Naive thymus-derived CD4-positive, alpha-beta T cell (primary cell): ENCODE measurements at regions not wholly inside any gene's neighbourhood (a gene's known extent, or its start where the extent isn't known, plus 50 kb on each side); places are given as distances from the start of the nearest gene placed in this dataset.
"Not testable (repeated sequence)": the region's sequence is repeated elsewhere in the genome, so short reads cannot be mapped to it uniquely, and the experiment has no call there.

ENCODE experiments used
- ATAC-seq: fragments of 150-1000 bp; cut with Tn5 transposase; 2 replicates; pipeline ENCODE4 v1.10.0; 2021; ENCODE audit warnings: mild to moderate bottlenecking, moderate library complexity
- CTCF ChIA-PET: fragments of 350-600 bp; sonication (Branson Sonifier 250); formaldehyde crosslinking; loops from one replicate; lab custom pipeline; 2021; ENCODE audit warnings: antibody characterized with exemption; lab: Charles Lee
- POLR2A ChIA-PET: fragments of 350-600 bp; sonication (Branson Sonifier 250); formaldehyde crosslinking; loops from one replicate; lab custom pipeline; 2021; ENCODE audit warnings: antibody characterized with exemption, inconsistent platforms; lab: Charles Lee
- DNase-seq, 9 donors: peaks; one replicate each; pipeline versions ENCODE4 v3.0.0 to v3.0.0-alpha.2; 2020 to 2022; ENCODE audit warnings: mixed read lengths in 1 of 9
- H3K27ac ChIP-seq: one replicate; pipeline ENCODE4 v1.7.0; 2013; ENCODE audit warnings: mild to moderate bottlenecking, low read depth, low read length, moderate library complexity
- H3K27me3 ChIP-seq, 2 donors: one replicate each; pipeline ENCODE4 v1.7.0; 2013; ENCODE audit warnings: low read length in 2 of 2, mild to moderate bottlenecking in 2 of 2, moderate library complexity in 2 of 2; ENCODE audit not compliant: control insufficient read depth in 2 of 2, insufficient read depth in 2 of 2
- H3K36me3 ChIP-seq, 3 experiments: 1 replicate in 2 of 3; 2 replicates in 1 of 3; pipeline ENCODE4 v1.7.0; 2013; ENCODE audit warnings: low read length in 3 of 3, mild to moderate bottlenecking in 3 of 3, moderate library complexity in 1 of 3; ENCODE audit not compliant: insufficient read depth in 3 of 3, control insufficient read depth in 2 of 3
- H3K4me1 ChIP-seq, 2 donors: one replicate each; pipeline ENCODE4 v1.7.0; 2013; ENCODE audit warnings: low read length in 2 of 2, mild to moderate bottlenecking in 2 of 2, moderate library complexity in 1 of 2; ENCODE audit not compliant: control insufficient read depth in 2 of 2, insufficient read depth in 2 of 2
- H3K4me3 ChIP-seq: 2 replicates; pipeline ENCODE4 v1.7.0; 2013; ENCODE audit warnings: mild to moderate bottlenecking, low read length
- H3K9me3 ChIP-seq, 3 experiments: 1 replicate in 2 of 3; 2 replicates in 1 of 3; pipeline ENCODE4 v1.7.0; 2013; ENCODE audit warnings: low read length in 3 of 3; ENCODE audit not compliant: control insufficient read depth in 2 of 3
- H3K27ac Mint-ChIP-seq, 9 donors: one replicate each; pipeline ENCODE4 v1.8.0; 2020 to 2022; ENCODE audit warnings: mixed read lengths in 9 of 9, mild to moderate bottlenecking in 8 of 9, moderate library complexity in 5 of 9, inconsistent platforms in 2 of 9
- H3K27me3 Mint-ChIP-seq, 5 donors: one replicate each; pipeline ENCODE4 v1.8.0; 2021 to 2022; ENCODE audit warnings: mixed read lengths in 5 of 5, mild to moderate bottlenecking in 1 of 5
- H3K36me3 Mint-ChIP-seq, 5 donors: one replicate each; pipeline ENCODE4 v1.8.0; 2020 to 2022; ENCODE audit warnings: mixed read lengths in 5 of 5, mild to moderate bottlenecking in 3 of 5, inconsistent platforms in 1 of 5
- H3K4me1 Mint-ChIP-seq, 7 donors: one replicate each; pipeline ENCODE4 v1.8.0; 2020 to 2022; ENCODE audit warnings: mixed read lengths in 7 of 7, mild to moderate bottlenecking in 3 of 7, inconsistent platforms in 1 of 7
- H3K4me3 Mint-ChIP-seq, 10 donors: one replicate each; pipeline ENCODE4 v1.8.0; 2020 to 2022; ENCODE audit warnings: mild to moderate bottlenecking in 10 of 10, mixed read lengths in 10 of 10, moderate library complexity in 6 of 10, inconsistent platforms in 2 of 10
- H3K9me3 Mint-ChIP-seq, 11 donors: one replicate each; pipeline ENCODE4 v1.8.0; 2020 to 2022; ENCODE audit warnings: mixed read lengths in 11 of 11, mild to moderate bottlenecking in 4 of 11, inconsistent platforms in 1 of 11, moderate library complexity in 1 of 11
- intact Hi-C, 2 donors: fragments of 100-400 bp; cut with micrococcal nuclease; formaldehyde crosslinking; loops; one replicate each; pipeline ENCODE4 v1.15.1; 2023

- no peak for ATAC-seq
- H3K4me1 Mint-ChIP-seq = peaks cover 2 to 25% (median 12%) of the 10 kb centered on the region in 7 donors
- no peaks in the 10 kb centered on the region for H3K27me3 ChIP-seq
- H3K36me3 Mint-ChIP-seq = peaks cover 0 to 14% (median 5%) of the 10 kb centered on the region in 5 donors
- no peak overlapping the region for H3K4me3 ChIP-seq
- no peak for DNase-seq
- CTCF ChIA-PET = no interaction called here
- intact Hi-C loops = no loop called here
- H3K9me3 ChIP-seq = no peaks in the 10 kb centered on the region
- POLR2A ChIA-PET = no interaction called here
- H3K36me3 ChIP-seq = no peaks in the 10 kb centered on the region
- no peaks in the 10 kb centered on the region for H3K4me1 ChIP-seq
- no peaks in the 10 kb centered on the region for H3K27me3 Mint-ChIP-seq
- peaks cover 0 to 22% (median 7%) of the 10 kb centered on the region in 11 donors for H3K9me3 Mint-ChIP-seq
- H3K27ac Mint-ChIP-seq = peak overlapping the region in 5 of 9 donors; percentile 0 to 85 (median 27)
- H3K4me3 Mint-ChIP-seq = no peak overlapping the region
- H3K27ac ChIP-seq = no peak overlapping the region
These were observed 106.2 kb upstream of the EMB start for GRCh38 chr5:50547303-50547702.

GRCh38 chr5:50550267-50550666, 109.2 kb upstream of the EMB start:
- H3K4me1 ChIP-seq = no peaks in the 10 kb centered on the region
- no peaks in the 10 kb centered on the region for H3K36me3 ChIP-seq
- Mint-ChIP-seq H3K4me1 (peaks cover 4 to 52% (median 31%) of the 10 kb centered on the region in 7 donors), H3K27me3 (peaks cover 0 to 6% (median 0%) of the 10 kb centered on the region in 5 donors), H3K4me3 (no peak overlapping the region), H3K36me3 (peaks cover 0 to 6% (median 0%) of the 10 kb centered on the region in 5 donors), H3K9me3 (peaks cover 0 to 6% (median 0%) of the 10 kb centered on the region in 11 donors), H3K27ac (no peak overlapping the region)
- intact Hi-C loops = no loop called here
- no peak overlapping the region for H3K27ac ChIP-seq
- H3K9me3 ChIP-seq = no peaks in the 10 kb centered on the region
- DNase-seq (no peak), ATAC-seq (no peak)
- no peak overlapping the region for H3K4me3 ChIP-seq
- no peaks in the 10 kb centered on the region for H3K27me3 ChIP-seq
- ChIA-PET CTCF (no interaction called here), POLR2A (no interaction called here)

- no peak overlapping the region for H3K4me3 ChIP-seq
- DNase-seq (no peak), ATAC-seq (no peak)
- H3K27me3 ChIP-seq = no peaks in the 10 kb centered on the region
- Mint-ChIP-seq H3K27ac (no peak overlapping the region), H3K4me1 (peaks cover 4 to 53% (median 34%) of the 10 kb centered on the region in 7 donors), H3K9me3 (peaks cover 0 to 3% (median 0%) of the 10 kb centered on the region in 11 donors), H3K4me3 (no peak overlapping the region), H3K36me3 (peaks cover 0 to 6% (median 0%) of the 10 kb centered on the region in 5 donors), H3K27me3 (peaks cover 0 to 6% (median 0%) of the 10 kb centered on the region in 5 donors)
- no peaks in the 10 kb centered on the region for H3K9me3 ChIP-seq
- H3K36me3 ChIP-seq = no peaks in the 10 kb centered on the region
- intact Hi-C loops = no loop called here
- no peak overlapping the region for H3K27ac ChIP-seq
- ChIA-PET CTCF (no interaction called here), POLR2A (interaction anchor here (0.6 kb wide), 1 partner anchor 167 kb away, joined by 3 read pairs; no protein-coding TSS in a partner anchor)
- H3K4me1 ChIP-seq = no peaks in the 10 kb centered on the region
These were observed 109.9 kb upstream of the EMB start for GRCh38 chr5:50550993-50551392.

- Mint-ChIP-seq H3K9me3 (peaks cover 0 to 6% (median 0%) of the 10 kb centered on the region in 11 donors), H3K27me3 (peaks cover 0 to 6% (median 0%) of the 10 kb centered on the region in 5 donors), H3K36me3 (peaks cover 0 to 6% (median 0%) of the 10 kb centered on the region in 5 donors), H3K27ac (peak overlapping the region in 4 of 9 donors; percentile 25 to 44 (median 32)), H3K4me3 (peak overlapping the region in 7 of 10 donors; percentile 20 to 69 (median 26)), H3K4me1 (peaks cover 6 to 55% (median 26%) of the 10 kb centered on the region in 7 donors)
- no peaks in the 10 kb centered on the region for H3K4me1 ChIP-seq
- POLR2A ChIA-PET = no interaction called here
- H3K27me3 ChIP-seq = no peaks in the 10 kb centered on the region
- peak overlapping the region; percentile 45 for H3K4me3 ChIP-seq
- intact Hi-C loops = no loop called here
- CTCF ChIA-PET = no interaction called here
- peak in 1 of 9 donors; percentile 5 for DNase-seq
- no peaks in the 10 kb centered on the region for H3K9me3 ChIP-seq
- no peak for ATAC-seq
- no peak overlapping the region for H3K27ac ChIP-seq
- no peaks in the 10 kb centered on the region for H3K36me3 ChIP-seq
These were observed 112.5 kb upstream of the EMB start for GRCh38 chr5:50553560-50553984.

GRCh38 chr5:50558640-50559039, 107.8 kb upstream of the PARP8 start:
- DNase-seq, H3K27me3 Mint-ChIP-seq, H3K27ac Mint-ChIP-seq, H3K9me3 ChIP-seq, POLR2A ChIA-PET, ATAC-seq, H3K4me3 ChIP-seq, H3K36me3 ChIP-seq, H3K4me1 ChIP-seq, CTCF ChIA-PET, H3K9me3 Mint-ChIP-seq, H3K27ac ChIP-seq, H3K4me3 Mint-ChIP-seq, H3K36me3 Mint-ChIP-seq, H3K27me3 ChIP-seq: not testable (repeated sequence)
- peaks cover 4 to 40% (median 20%) of the 10 kb centered on the region in 7 donors for H3K4me1 Mint-ChIP-seq
- intact Hi-C loops = loop anchor here in 1 of 2 donors (5.0 kb wide), 1 partner anchor 34 kb away; no protein-coding TSS in a partner anchor

- Mint-ChIP-seq H3K27me3 (peaks cover 0 to 4% (median 0%) of the 10 kb centered on the region in 5 donors), H3K9me3 (peaks cover 0 to 5% (median 0%) of the 10 kb centered on the region in 11 donors), H3K36me3 (peaks cover 0 to 7% (median 0%) of the 10 kb centered on the region in 5 donors), H3K27ac (no peak overlapping the region), H3K4me1 (peaks cover 8 to 42% (median 18%) of the 10 kb centered on the region in 7 donors), H3K4me3 (no peak overlapping the region)
- POLR2A ChIA-PET = no interaction called here
- no peaks in the 10 kb centered on the region for H3K36me3 ChIP-seq
- H3K4me3 ChIP-seq = no peak overlapping the region
- H3K27ac ChIP-seq = no peak overlapping the region
- intact Hi-C loops = loop anchor here in 1 of 2 donors (5.0 kb wide), 2 partner anchors 32 to 118 kb away; partner anchors contain the start of gene EMB
- DNase-seq (no peak), ATAC-seq (no peak)
- no peaks in the 10 kb centered on the region for H3K27me3 ChIP-seq
- H3K9me3 ChIP-seq = no peaks in the 10 kb centered on the region
- H3K4me1 ChIP-seq = peaks cover 0 to 16% of the 10 kb centered on the region in 2 donors
- CTCF ChIA-PET = interaction anchor here (0.6 kb wide), 1 partner anchor 199 kb away, joined by 3 read pairs; no protein-coding TSS in a partner anchor
These were observed 106.5 kb upstream of the PARP8 start for GRCh38 chr5:50559955-50560354.

- Histone ChIP-seq H3K4me3 (no peak overlapping the region), H3K27me3 (no peaks in the 10 kb centered on the region)
- POLR2A ChIA-PET = no interaction called here
These were observed 103.7 kb upstream of the PARP8 start for GRCh38 chr5:50562694-50563093.

More at GRCh38 chr5:50562694-50563093, 103.7 kb upstream of the PARP8 start:
- no peak for ATAC-seq
- Mint-ChIP-seq H3K36me3 (peaks cover 0 to 21% (median 0%) of the 10 kb centered on the region in 5 donors), H3K9me3 (peaks cover 0 to 8% (median 1%) of the 10 kb centered on the region in 11 donors), H3K27me3 (peaks cover 0 to 3% (median 0%) of the 10 kb centered on the region in 5 donors), H3K27ac (no peak overlapping the region), H3K4me3 (no peak overlapping the region), H3K4me1 (peaks cover 6 to 50% (median 35%) of the 10 kb centered on the region in 7 donors)
- H3K4me1 ChIP-seq = peaks cover 0 to 29% of the 10 kb centered on the region in 2 donors
- H3K9me3 ChIP-seq = no peaks in the 10 kb centered on the region
- no peaks in the 10 kb centered on the region for H3K36me3 ChIP-seq
- no peak for DNase-seq
- no peak overlapping the region for H3K27ac ChIP-seq
- CTCF ChIA-PET = no interaction called here
- intact Hi-C loops = loop anchor here in 1 of 2 donors (5.0 kb wide), 1 partner anchor 120 kb away; the partner anchor contains the start of gene EMB
